Brain microvascular endothelial cell (primary cell): ENCODE measurements at regions not wholly inside any gene's neighbourhood (a gene's known extent, or its start where the extent isn't known, plus 50 kb on each side); places are given as distances from the start of the nearest gene placed in this dataset.
"Not testable (repeated sequence)": the region's sequence is repeated elsewhere in the genome, so short reads cannot be mapped to it uniquely, and the experiment has no call there.

ENCODE experiments used
- DNase-seq: peaks from one replicate; pipeline ENCODE4 v3.0.0-alpha.2; 2020
- H3K27ac ChIP-seq: fragments of 250-450 bp; sonication (Bioruptor Pico); 2 replicates; pipeline ENCODE4 v1.5.1; 2020; ENCODE audit warnings: mild to moderate bottlenecking, moderate library complexity
- H3K27me3 ChIP-seq: fragments of 250-450 bp; sonication (Bioruptor Pico); replicated peaks from 2 replicates; pipeline ENCODE4 v1.5.1; 2020; ENCODE audit warnings: mild to moderate bottlenecking
- H3K36me3 ChIP-seq: fragments of 250-450 bp; sonication (Bioruptor Pico); replicated peaks from 2 replicates; pipeline ENCODE4 v1.5.1; 2020; ENCODE audit warnings: mild to moderate bottlenecking
- H3K4me3 ChIP-seq: 2 replicates; pipeline ENCODE4 v1.5.1; 2011; ENCODE audit warnings: low read depth, mild to moderate bottlenecking, control low read depth, low read length, moderate library complexity
- CTCF ChIP-seq: IDR thresholded peaks from 2 replicates; pipeline ENCODE4 v1.5.1; 2011; ENCODE audit warnings: low read depth, mild to moderate bottlenecking, moderate library complexity, low read length, control low read depth, inconsistent platforms; ENCODE audit errors: missing control alignments
- in situ Hi-C: cut with HindIII; loops from 2 replicates; pipeline ENCODE4 v1.10.0; 2017; ENCODE audit warnings: low sequenced_read_pairs, low pct_ligation_motif_present

- Histone ChIP-seq H3K27ac (no peak overlapping the region), H3K27me3 (no peaks in the 10 kb centered on the region), H3K36me3 (no peaks in the 10 kb centered on the region), H3K4me3 (no peak overlapping the region)
- no peak for TF ChIP-seq CTCF
- in situ Hi-C loops = no loop called here
- DNase-seq = no peak
These were observed 189.8 kb upstream of the DPYD start for GRCh38 chr1:98110674-98111073.

DNA sequence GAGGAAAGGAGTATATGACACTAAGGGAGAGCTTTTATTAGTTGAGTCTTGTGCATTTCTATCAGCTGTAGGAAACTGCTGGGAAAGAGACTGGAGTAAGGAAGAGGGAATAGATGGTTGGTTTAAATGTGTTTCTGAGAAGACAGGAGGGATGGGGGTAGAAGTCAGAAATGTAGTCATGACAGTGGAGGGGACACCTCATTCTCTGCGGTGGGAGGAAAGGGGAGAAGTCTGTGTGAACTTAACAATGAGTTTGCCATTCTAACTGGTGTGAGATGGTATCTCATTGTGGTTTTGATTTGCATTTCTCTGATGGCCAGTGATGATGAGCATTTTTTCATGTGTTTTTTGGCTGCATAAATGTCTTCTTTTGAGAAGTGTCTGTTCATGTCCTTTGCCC lies 187.5 kb upstream of the DPYD start:
- DNase-seq, in situ Hi-C loops, H3K27ac ChIP-seq, H3K27me3 ChIP-seq, H3K4me3 ChIP-seq, H3K36me3 ChIP-seq: not testable (repeated sequence)

- TF ChIP-seq CTCF = no peak
- in situ Hi-C loops = no loop called here
These were observed 186.4 kb upstream of the DPYD start for GRCh38 chr1:98107256-98107655.

DNA sequence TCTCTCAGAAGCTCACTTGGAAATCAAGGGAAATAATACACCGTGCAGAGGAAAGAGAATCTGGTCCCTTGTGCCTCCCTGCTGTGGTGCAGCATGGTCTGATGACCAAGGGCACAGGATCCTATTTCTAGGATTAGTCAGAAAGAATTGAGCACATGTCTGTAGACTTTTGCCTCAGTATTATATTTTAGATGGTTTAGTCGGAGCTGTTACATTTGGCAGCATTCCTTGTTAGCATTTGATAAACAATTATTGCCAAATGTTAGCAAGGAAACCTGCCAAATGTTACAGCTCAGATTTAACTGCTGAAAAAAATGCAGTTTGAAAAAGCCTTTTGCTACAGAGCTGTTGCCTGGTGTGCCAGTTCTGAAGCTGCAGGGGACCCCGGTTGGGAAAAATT lies 183.5 kb upstream of the DPYD start:
- Histone ChIP-seq H3K4me3 (no peak overlapping the region), H3K36me3 (no peaks in the 10 kb centered on the region), H3K27me3 (no peaks in the 10 kb centered on the region), H3K27ac (no peak overlapping the region)
- no peak for TF ChIP-seq CTCF
- DNase-seq = no peak
- in situ Hi-C loops = no loop called here

More at GRCh38 chr1:98107256-98107655, 186.4 kb upstream of the DPYD start:
- no peaks in the 10 kb centered on the region for H3K36me3 ChIP-seq
- no peaks in the 10 kb centered on the region for H3K27me3 ChIP-seq
- no peak overlapping the region for H3K27ac ChIP-seq
- DNase-seq = no peak
- no peak overlapping the region for H3K4me3 ChIP-seq

GRCh38 chr1:98103617-98104285 lies 182.9 kb upstream of the DPYD start:
- Histone ChIP-seq H3K27me3 (no peaks in the 10 kb centered on the region), H3K4me3 (no peak overlapping the region), H3K36me3 (no peaks in the 10 kb centered on the region), H3K27ac (no peak overlapping the region)
- in situ Hi-C loops = no loop called here
- DNase-seq = no peak
- no peak for TF ChIP-seq CTCF

DNA sequence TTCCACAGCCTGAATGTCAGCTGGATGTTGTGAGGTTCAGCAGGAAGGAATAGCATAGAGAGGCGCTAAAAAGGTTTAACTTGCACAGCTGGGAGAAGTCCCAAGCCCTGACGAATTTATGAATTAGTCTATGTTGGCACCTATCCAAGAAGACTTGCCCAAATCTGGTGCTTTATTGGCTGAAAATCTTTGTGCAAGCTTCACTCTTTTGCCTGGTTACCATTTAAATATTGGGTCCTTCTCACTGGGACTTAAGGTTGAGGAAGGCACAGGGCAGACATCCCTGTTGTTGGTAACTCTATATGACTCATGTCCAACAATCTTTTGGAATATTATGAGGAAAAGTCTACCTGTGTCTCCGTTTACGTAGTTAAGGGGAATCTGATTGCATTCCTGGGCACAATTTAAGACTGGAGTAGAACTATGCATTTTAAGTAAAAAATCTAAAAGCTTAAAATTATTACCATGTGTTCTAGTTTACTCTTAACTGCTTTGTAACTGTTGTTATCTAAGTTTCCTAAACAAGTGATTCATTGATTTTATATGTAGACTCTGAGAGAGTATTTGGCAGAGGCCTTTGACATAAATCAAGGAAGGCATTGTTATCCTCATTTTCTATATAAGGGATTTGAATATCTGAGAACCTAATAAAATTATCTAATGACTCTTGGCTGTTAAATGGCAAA lies 181.7 kb upstream of the DPYD start:
- Histone ChIP-seq H3K27ac (no peak overlapping the region), H3K36me3 (no peaks in the 10 kb centered on the region), H3K4me3 (no peak overlapping the region), H3K27me3 (no peaks in the 10 kb centered on the region)
- no peak for DNase-seq
- in situ Hi-C loops = no loop called here
- no peak for TF ChIP-seq CTCF
